ENCODE measurements at regions not wholly inside any gene's neighbourhood (a gene's known extent, or its start where the extent isn't known, plus 50 kb on each side); places are given as distances from the start of the nearest gene placed in this dataset.

- Histone ChIP-seq H3K27ac (ENCODE audit: low read depth, low read length) (no peak overlapping the region), H3K14ac (ENCODE audit: insufficient read length) (no peak overlapping the region), H3K4ac (replicated peaks; ENCODE audit: insufficient read length, low read depth, low read length) (no peak overlapping the region), H3K23me2 (ENCODE audit: low read depth, low read length) (no peaks in the 10 kb centered on the region), H3K36me3 (ENCODE audit: control insufficient read depth in 2 of 4, insufficient read depth in 4 of 4, low read length in 3 of 4) (no peaks in the 10 kb centered on the region), H4K20me1 (replicated peaks in 1 of 2; ENCODE audit: control insufficient read depth in 1 of 2, insufficient read depth in 2 of 2, low read length in 2 of 2) (no peaks in the 10 kb centered on the region), H2AFZ (ENCODE audit: low read length) (no peak overlapping the region), H2BK15ac (ENCODE audit: low read length) (no peak overlapping the region), H3K9me3 (ENCODE audit: insufficient read depth in 2 of 2, low read depth in 1 of 2, low read length in 1 of 2) (no peaks in the 10 kb centered on the region), H3K79me2 (ENCODE audit: control insufficient read depth in 1 of 2, insufficient read depth in 2 of 2, low read length in 2 of 2) (no peaks in the 10 kb centered on the region), H3K27me3 (replicated peaks in 1 of 4; ENCODE audit: control insufficient read depth in 3 of 4, extremely low read depth in 1 of 4, insufficient read depth in 3 of 4, low read length in 3 of 4) (no peaks in the 10 kb centered on the region), H2BK5ac (ENCODE audit: low read depth, low read length) (no peak overlapping the region), H3K4me2 (ENCODE audit: insufficient read depth in 1 of 2, low read depth in 2 of 2, low read length in 2 of 2) (no peak overlapping the region), H3K4me3 (ENCODE audit: extremely low read depth in 1 of 4, insufficient read depth in 2 of 4, low read depth in 3 of 4, low read length in 4 of 4) (no peak overlapping the region), H3K4me1 (replicated peaks in 1 of 4; ENCODE audit: control insufficient read depth in 3 of 4, insufficient read depth in 4 of 4, low read length in 3 of 4) (no peaks in the 10 kb centered on the region), H3K23ac (ENCODE audit: insufficient read length) (no peak overlapping the region), H3K79me1 (ENCODE audit: low read depth, low read length) (no peaks in the 10 kb centered on the region), H2BK120ac (replicated peaks; ENCODE audit: low read depth, low read length) (no peak overlapping the region), H2BK20ac (ENCODE audit: low read length) (no peak overlapping the region), H3K18ac (ENCODE audit: extremely low read depth, low read length) (no peak overlapping the region), H2AK5ac (ENCODE audit: low read depth, low read length) (no peak overlapping the region), H3K56ac (replicated peaks; ENCODE audit: insufficient read length, low read depth, low read length) (no peak overlapping the region), H2BK12ac (ENCODE audit: low read depth, low read length) (no peak overlapping the region), H4K91ac (replicated peaks; ENCODE audit: insufficient read length, low read length) (no peak overlapping the region), H3K9ac (replicated peaks in 1 of 4; ENCODE audit: extremely low read depth in 1 of 4, low read depth in 3 of 4, low read length in 3 of 4) (no peak overlapping the region), H4K5ac (ENCODE audit: insufficient read length, low read depth, low read length) (no peak overlapping the region), H4K8ac (ENCODE audit: extremely low read depth, insufficient read depth, low read length) (no peak overlapping the region)
- WGBS, 2 experiments (ENCODE audit: extremely low coverage in 1 of 2, insufficient coverage in 1 of 2, insufficient read length in 1 of 2, insufficient replicate concordance in 2 of 2, low coverage in 1 of 2, low lambda C conversion rate in 2 of 2, missing lambda C conversion rate in 1 of 2) = 100% methylated on average over 1 of the region's 1 CpG; no CpG with 5 or more reads in 1 of the 2 experiments
- TF ChIP-seq CBX8 (IDR thresholded peaks at IDR 0.05; ENCODE audit: borderline replicate concordance, low read depth, low read length) (no peak), RXRA (IDR thresholded peaks at IDR 0.05; ENCODE audit: insufficient read depth, low read depth, low read length) (no peak), HDAC6 (IDR thresholded peaks at IDR 0.05; ENCODE audit: low read depth, low read length) (no peak), SRF (IDR thresholded peaks at IDR 0.05; ENCODE audit: low read depth, low read length) (no peak), CBX5 (IDR thresholded peaks at IDR 0.05; ENCODE audit: low read depth, low read length) (no peak), ATF2 (IDR thresholded peaks at IDR 0.05; ENCODE audit: low read length) (no peak), TAF1 (IDR thresholded peaks at IDR 0.05; ENCODE audit: low read depth, low read length) (no peak), HDAC2 (IDR thresholded peaks at IDR 0.05; ENCODE audit: borderline replicate concordance in 1 of 2, low read depth in 2 of 2, low read length in 2 of 2) (no peak)
- FAIRE-seq = no peak
- no peak for DNase-seq (ENCODE audit: low read depth in 1 of 2, low spot score in 2 of 2)
- POLR2A ChIA-PET (ENCODE audit: partially characterized antibody) = no interaction called here
- CTCF ChIA-PET (ENCODE audit: partially characterized antibody) = no interaction called here
Measured at GRCh38 chrX:127568691-127569090, 483.5 kb downstream of the ACTRT1 start.
